Thymus (tissue), 11 donors: ENCODE measurements at regions not wholly inside any gene's neighbourhood (a gene's known extent, or its start where the extent isn't known, plus 50 kb on each side); places are given as distances from the start of the nearest gene placed in this dataset.

Source experiments
- DNase-seq, 9 donors: peaks; one replicate each; pipeline ENCODE4 v3.0.0-alpha.2; 2013; ENCODE audit warnings: low spot score in 9 of 9, low read depth in 6 of 9, missing footprints in 1 of 9
- H3K27ac ChIP-seq, 2 donors: one replicate each; pipeline ENCODE4 v1.5.1; 2013; ENCODE audit warnings: control low read depth in 1 of 2, low read depth in 1 of 2, low read length in 1 of 2, mild to moderate bottlenecking in 1 of 2, moderate library complexity in 1 of 2
- H3K27me3 ChIP-seq, 2 donors: one replicate each; pipeline ENCODE4 v1.5.1; 2013; ENCODE audit warnings: low read length in 1 of 2; ENCODE audit not compliant: control insufficient read depth in 2 of 2, insufficient read depth in 1 of 2
- H3K36me3 ChIP-seq, 2 donors: one replicate each; pipeline ENCODE4 v1.5.1; 2013; ENCODE audit warnings: low read length in 1 of 2, mild to moderate bottlenecking in 1 of 2, moderate library complexity in 1 of 2; ENCODE audit not compliant: control insufficient read depth in 2 of 2, insufficient read depth in 2 of 2
- H3K4me1 ChIP-seq, 2 donors: one replicate each; pipeline ENCODE4 v1.5.1; 2013; ENCODE audit warnings: low read length in 2 of 2; ENCODE audit not compliant: control insufficient read depth in 2 of 2, insufficient read depth in 2 of 2
- H3K4me3 ChIP-seq, 2 donors: one replicate each; pipeline ENCODE4 v1.5.1; 2013; ENCODE audit warnings: low read length in 2 of 2, control low read depth in 1 of 2, mild to moderate bottlenecking in 1 of 2
- H3K9me3 ChIP-seq, 2 donors: one replicate each; pipeline ENCODE4 v1.5.1; 2013; ENCODE audit warnings: low read length in 1 of 2, mild to moderate bottlenecking in 1 of 2; ENCODE audit not compliant: control insufficient read depth in 2 of 2, insufficient read depth in 1 of 2
- WGBS: extraction: QIAGEN DNeasy Blood & Tissue Kit; methylation state at CpG from one replicate; pipeline ENCODE4 v1.1.7; 2013; 5-methylcytosine and 5-hydroxymethylcytosine counted together
- donor health status: healthy.

DNA sequence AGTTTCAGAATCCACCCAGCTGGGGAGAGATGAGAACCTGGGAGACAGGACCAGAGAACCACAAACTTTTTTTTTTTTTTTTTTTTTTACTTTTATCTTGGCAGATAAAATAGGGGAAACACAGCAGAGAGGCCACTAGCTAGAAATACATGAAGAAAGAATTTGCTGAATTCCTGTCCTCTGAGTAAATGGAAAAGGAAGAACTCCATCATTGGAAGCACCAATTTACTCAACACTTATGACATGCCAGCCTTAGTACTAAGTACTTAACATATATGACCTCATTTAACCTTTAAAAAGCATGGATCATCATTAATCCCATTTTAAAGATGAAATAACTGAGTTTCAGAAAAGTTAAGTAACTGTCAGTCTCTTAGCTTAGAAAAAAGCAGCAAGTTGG, 343.0 kb upstream of the NPSR1 start:
- H3K4me1 ChIP-seq, result no peaks in the 10 kb centered on the region
- no peak overlapping the region for H3K27ac ChIP-seq
- H3K4me3 ChIP-seq, result no peak overlapping the region

DNA sequence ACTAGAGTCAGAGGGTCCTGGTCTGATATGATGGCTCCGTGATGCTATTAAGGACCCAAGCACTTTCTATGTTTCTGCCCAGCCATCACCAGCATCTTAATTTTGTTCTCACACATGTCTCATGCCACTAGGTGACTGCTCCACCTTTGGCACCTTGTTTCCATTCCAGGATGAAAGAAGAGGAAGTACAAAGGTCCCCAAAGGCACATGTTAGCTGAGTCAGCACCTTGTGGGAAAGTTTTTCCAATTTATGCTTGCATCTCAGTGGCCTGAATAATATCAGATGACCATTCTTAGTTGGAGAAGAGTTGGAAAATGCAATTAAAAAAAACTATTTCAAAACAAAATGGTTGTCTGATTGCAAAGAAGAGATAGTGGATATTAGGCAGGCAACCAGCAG, 341.0 kb upstream of the NPSR1 start:
- H3K27me3 ChIP-seq, result peaks cover 0 to 6% of the 10 kb centered on the region in 2 donors
- H3K4me1 ChIP-seq, result no peaks in the 10 kb centered on the region
- no peaks in the 10 kb centered on the region for H3K9me3 ChIP-seq
- no peak overlapping the region for H3K4me3 ChIP-seq
- H3K27ac ChIP-seq, result no peak overlapping the region
- no peaks in the 10 kb centered on the region for H3K36me3 ChIP-seq
- WGBS, result 94% methylated on average over 1 of the region's 1 CpG
- DNase-seq, result no peak

More for the DNA sequence above, 343.0 kb upstream of the NPSR1 start:
- no peaks in the 10 kb centered on the region for H3K36me3 ChIP-seq
- H3K9me3 ChIP-seq, result no peaks in the 10 kb centered on the region
- H3K27me3 ChIP-seq, result no peaks in the 10 kb centered on the region
- DNase-seq, result no peak

GRCh38 chr7:34320412-34320811, 337.6 kb upstream of the NPSR1 start:
- Histone ChIP-seq H3K9me3 (no peaks in the 10 kb centered on the region), H3K27ac (no peak overlapping the region), H3K4me3 (no peak overlapping the region), H3K27me3 (peaks cover 0 to 8% of the 10 kb centered on the region in 2 donors), H3K4me1 (no peaks in the 10 kb centered on the region), H3K36me3 (no peaks in the 10 kb centered on the region)
- no peak for DNase-seq
- 86% methylated on average over 6 of the region's 6 CpGs for WGBS

GRCh38 chr7:34320926-34321661, 336.9 kb upstream of the NPSR1 start:
- WGBS, result 19% methylated on average over 27 of the region's 27 CpGs
- H3K4me1 ChIP-seq, result no peaks in the 10 kb centered on the region
- no peak overlapping the region for H3K4me3 ChIP-seq
- no peaks in the 10 kb centered on the region for H3K36me3 ChIP-seq
- H3K27me3 ChIP-seq, result peaks cover 0 to 8% of the 10 kb centered on the region in 2 donors
- peak in 7 of 9 donors; percentile 5 to 44 (median 16) for DNase-seq
- H3K9me3 ChIP-seq, result no peaks in the 10 kb centered on the region
- no peak overlapping the region for H3K27ac ChIP-seq

- DNase-seq, result no peak
- no peak overlapping the region for H3K4me3 ChIP-seq
- H3K27me3 ChIP-seq, result peaks cover 0 to 8% of the 10 kb centered on the region in 2 donors
- no peaks in the 10 kb centered on the region for H3K9me3 ChIP-seq
- H3K27ac ChIP-seq, result no peak overlapping the region
- WGBS, result 87% methylated on average over 2 of the region's 2 CpGs
- no peaks in the 10 kb centered on the region for H3K4me1 ChIP-seq
- H3K36me3 ChIP-seq, result no peaks in the 10 kb centered on the region
These were observed 335.2 kb upstream of the NPSR1 start for GRCh38 chr7:34322841-34323240.

DNA sequence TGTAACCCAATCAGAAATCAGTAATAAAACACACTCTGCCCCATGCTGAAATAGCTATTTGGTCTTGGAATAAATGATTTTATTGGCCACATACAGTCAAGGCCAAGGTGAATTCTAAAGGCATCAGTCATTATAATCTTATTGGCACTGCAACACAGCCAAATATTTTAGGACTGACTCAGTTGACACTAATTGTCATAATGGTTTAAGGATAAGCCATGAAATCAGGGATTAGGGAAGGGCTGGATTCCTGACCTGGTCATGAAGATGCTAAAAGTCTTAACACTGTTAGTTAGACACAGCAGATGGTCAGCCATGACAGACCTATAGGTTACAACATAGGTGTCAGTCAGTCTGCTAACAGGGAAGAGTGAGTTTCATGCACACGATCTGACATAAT, 330.3 kb upstream of the NPSR1 start:
- Histone ChIP-seq H3K27me3 (no peaks in the 10 kb centered on the region), H3K9me3 (no peaks in the 10 kb centered on the region), H3K4me3 (no peak overlapping the region), H3K27ac (no peak overlapping the region), H3K4me1 (no peaks in the 10 kb centered on the region), H3K36me3 (no peaks in the 10 kb centered on the region)
- no peak for DNase-seq
- WGBS, result 100% methylated on average over 1 of the region's 1 CpG

DNA sequence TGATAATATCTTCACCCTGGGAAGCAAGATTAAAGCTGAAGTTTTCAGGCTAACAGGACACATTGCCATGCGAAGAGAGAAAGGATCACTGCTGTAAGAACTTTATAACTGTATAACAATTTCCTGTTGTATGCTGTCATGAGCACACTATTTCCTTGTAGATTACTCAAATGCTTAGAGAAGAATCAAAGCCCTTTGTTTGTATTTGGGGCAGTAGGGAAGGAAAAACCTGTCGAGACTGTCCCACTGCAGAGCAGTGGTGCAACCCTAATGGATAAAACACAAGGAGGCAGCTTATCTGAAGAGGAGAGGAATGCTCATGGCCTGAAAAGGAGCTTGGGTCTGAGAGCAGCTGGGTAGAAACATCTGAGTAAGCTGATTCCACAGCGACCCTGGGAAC, 327.7 kb upstream of the NPSR1 start:
- H3K4me1 ChIP-seq, result no peaks in the 10 kb centered on the region
- DNase-seq, result no peak
- H3K27me3 ChIP-seq, result no peaks in the 10 kb centered on the region
- H3K36me3 ChIP-seq, result no peaks in the 10 kb centered on the region
- H3K9me3 ChIP-seq, result no peaks in the 10 kb centered on the region
- WGBS, result 78% methylated on average over 3 of the region's 3 CpGs
- H3K27ac ChIP-seq, result no peak overlapping the region
- H3K4me3 ChIP-seq, result no peak overlapping the region

- Histone ChIP-seq H3K27ac (no peak overlapping the region), H3K36me3 (no peaks in the 10 kb centered on the region), H3K9me3 (no peaks in the 10 kb centered on the region), H3K27me3 (no peaks in the 10 kb centered on the region), H3K4me1 (no peaks in the 10 kb centered on the region), H3K4me3 (no peak overlapping the region)
- no peak for DNase-seq
- 79% methylated on average over 2 of the region's 2 CpGs for WGBS
These were observed 326.9 kb upstream of the NPSR1 start for GRCh38 chr7:34331102-34331501.

DNA sequence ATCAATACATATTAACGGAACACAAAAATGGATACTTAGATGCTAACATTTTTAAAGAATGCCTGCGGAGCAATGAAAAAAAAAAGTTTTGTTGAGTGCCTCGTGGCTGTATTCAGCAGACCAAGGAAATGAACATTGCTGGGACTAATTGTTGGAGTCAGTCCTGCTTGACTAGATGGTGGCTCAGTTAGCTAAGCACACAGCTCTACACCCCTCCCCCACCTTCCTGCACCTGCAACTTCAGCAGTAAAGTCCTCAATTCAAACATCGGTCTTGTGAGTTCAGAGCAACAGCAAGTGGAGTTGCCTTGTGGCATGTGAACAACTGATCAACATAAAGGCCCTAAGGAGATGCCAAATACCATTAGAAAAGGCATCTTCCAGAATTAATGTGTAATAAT, 326.0 kb upstream of the NPSR1 start:
- 93% methylated on average over 4 of the region's 4 CpGs for whole genome bisulfite sequencing
- H3K4me3 ChIP-seq, result no peak overlapping the region
- H3K36me3 ChIP-seq, result no peaks in the 10 kb centered on the region
- no peaks in the 10 kb centered on the region for H3K27me3 ChIP-seq
- no peak for DNase-seq
- no peaks in the 10 kb centered on the region for H3K4me1 ChIP-seq
- no peak overlapping the region for H3K27ac ChIP-seq
- no peaks in the 10 kb centered on the region for H3K9me3 ChIP-seq
